Testis (tissue), 2 donors: ENCODE measurements at regions not wholly inside any gene's neighbourhood (a gene's known extent, or its start where the extent isn't known, plus 50 kb on each side); places are given as distances from the start of the nearest gene placed in this dataset.

ENCODE experiments used
- POLR2A ChIP-seq: fragments of 450-650 bp; IDR thresholded peaks from one replicate; pipeline ENCODE4 v1.6.1; 2017; ENCODE audit warnings: antibody characterized with exemption, mild to moderate bottlenecking, moderate library complexity
- TF ChIP-seq, protein P1 (sequence below), 3 experiments: fragments of 450-650 bp in 2 of 3; fragments of 200-600 bp in 1 of 3; sonication (generic) in 1 of 3; IDR thresholded peaks; one replicate each; pipeline ENCODE4 v1.5.1; 2016 to 2019; ENCODE audit warnings: antibody characterized with exemption in 3 of 3, mild to moderate bottlenecking in 2 of 3, moderate library complexity in 1 of 3

DNA sequence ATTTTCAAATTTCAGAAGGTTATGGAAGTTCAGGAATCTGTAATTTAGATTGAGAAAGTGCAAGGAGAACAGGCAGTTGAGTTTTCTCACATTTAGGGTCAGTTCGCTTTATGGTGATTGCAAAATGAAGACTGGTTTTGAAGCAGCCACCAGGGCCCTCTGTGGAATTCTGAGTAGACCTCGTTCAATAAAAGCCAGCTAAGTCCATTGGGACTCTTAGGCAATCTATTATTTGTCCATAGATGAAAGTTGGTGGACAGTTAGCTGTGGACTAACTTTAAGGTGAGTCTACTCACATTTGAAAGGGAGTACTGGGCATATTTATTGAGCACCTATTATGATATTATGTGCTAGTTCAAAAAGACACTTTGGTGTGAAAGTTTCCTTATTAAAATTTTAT lies 266.3 kb upstream of the LINC00305 start:
- TF ChIP-seq, protein P1, sequence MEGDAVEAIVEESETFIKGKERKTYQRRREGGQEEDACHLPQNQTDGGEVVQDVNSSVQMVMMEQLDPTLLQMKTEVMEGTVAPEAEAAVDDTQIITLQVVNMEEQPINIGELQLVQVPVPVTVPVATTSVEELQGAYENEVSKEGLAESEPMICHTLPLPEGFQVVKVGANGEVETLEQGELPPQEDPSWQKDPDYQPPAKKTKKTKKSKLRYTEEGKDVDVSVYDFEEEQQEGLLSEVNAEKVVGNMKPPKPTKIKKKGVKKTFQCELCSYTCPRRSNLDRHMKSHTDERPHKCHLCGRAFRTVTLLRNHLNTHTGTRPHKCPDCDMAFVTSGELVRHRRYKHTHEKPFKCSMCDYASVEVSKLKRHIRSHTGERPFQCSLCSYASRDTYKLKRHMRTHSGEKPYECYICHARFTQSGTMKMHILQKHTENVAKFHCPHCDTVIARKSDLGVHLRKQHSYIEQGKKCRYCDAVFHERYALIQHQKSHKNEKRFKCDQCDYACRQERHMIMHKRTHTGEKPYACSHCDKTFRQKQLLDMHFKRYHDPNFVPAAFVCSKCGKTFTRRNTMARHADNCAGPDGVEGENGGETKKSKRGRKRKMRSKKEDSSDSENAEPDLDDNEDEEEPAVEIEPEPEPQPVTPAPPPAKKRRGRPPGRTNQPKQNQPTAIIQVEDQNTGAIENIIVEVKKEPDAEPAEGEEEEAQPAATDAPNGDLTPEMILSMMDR (IDR thresholded peaks at IDR 0.05), result no peak
- no peak for TF ChIP-seq POLR2A
